H1 (cell line): ENCODE measurements at regions not wholly inside any gene's neighbourhood (a gene's known extent, or its start where the extent isn't known, plus 50 kb on each side); places are given as distances from the start of the nearest gene placed in this dataset.

Experiments
- CTCF ChIA-PET: fragments of 300-600 bp; sonication (Branson Sonifier 250); formaldehyde crosslinking; loops from one replicate; lab custom pipeline; 2021; ENCODE audit not compliant: partially characterized antibody; lab: Charles Lee
- POLR2A ChIA-PET: fragments of 300-600 bp; sonication (Branson Sonifier 250); formaldehyde crosslinking; loops from one replicate; lab custom pipeline; 2021; ENCODE audit warnings: inconsistent platforms; ENCODE audit not compliant: partially characterized antibody; lab: Charles Lee
- DNase-seq, 2 experiments: peaks; one replicate each; pipeline versions ENCODE4 v3.0.0 to v3.0.0-alpha.2; 2010 to 2022; ENCODE audit warnings: low spot score in 2 of 2, low read depth in 1 of 2, mixed read lengths in 1 of 2
- FAIRE-seq: peaks from 2 replicates; lab custom pipeline; 2011; peaks lifted over from hg19 to GRCh38; lab: Jason Lieb, UNC
- H2AFZ ChIP-seq: 2 replicates; pipeline ENCODE4 v1.8.1; 2012; ENCODE audit warnings: low read length, inconsistent platforms
- H2AK5ac ChIP-seq: 2 replicates; pipeline ENCODE4 v1.6.1; 2013; ENCODE audit warnings: low read depth, low read length
- H2BK120ac ChIP-seq: replicated peaks from 2 replicates; pipeline ENCODE3; 2013; ENCODE audit warnings: low read depth, low read length, inconsistent platforms
- H2BK12ac ChIP-seq: 2 replicates; pipeline ENCODE4 v1.6.1; 2013; ENCODE audit warnings: low read depth, low read length
- H2BK15ac ChIP-seq: 2 replicates; pipeline ENCODE4 v1.6.1; 2013; ENCODE audit warnings: low read length
- H2BK20ac ChIP-seq: 2 replicates; pipeline ENCODE4 v1.6.1; 2013; ENCODE audit warnings: low read length
- H2BK5ac ChIP-seq: 2 replicates; pipeline ENCODE4 v1.6.1; 2013; ENCODE audit warnings: low read depth, low read length
- H3K14ac ChIP-seq: 2 replicates; pipeline ENCODE4 v1.6.1; 2013; ENCODE audit warnings: inconsistent platforms; ENCODE audit not compliant: insufficient read length
- H3K18ac ChIP-seq: 2 replicates; pipeline ENCODE4 v1.6.1; 2013; ENCODE audit warnings: low read length; ENCODE audit errors: extremely low read depth
- H3K23ac ChIP-seq: 2 replicates; pipeline ENCODE4 v1.6.1; 2013; ENCODE audit warnings: inconsistent platforms; ENCODE audit not compliant: insufficient read length
- H3K23me2 ChIP-seq: 2 replicates; pipeline ENCODE4 v1.6.1; 2013; ENCODE audit warnings: low read depth, low read length
- H3K27ac ChIP-seq: 2 replicates; pipeline ENCODE4 v1.6.1; 2011; ENCODE audit warnings: low read depth, low read length, inconsistent platforms
- H3K27me3 ChIP-seq, 4 experiments: replicated peaks in 1 of 4; 1 replicate in 1 of 4; 2 replicates in 3 of 4; pipeline versions ENCODE4 v1.6.1 to v1.8.1; 2011 to 2013; ENCODE audit warnings: low read length in 3 of 4, mild to moderate bottlenecking in 3 of 4, inconsistent platforms in 2 of 4, mixed read lengths in 2 of 4, moderate library complexity in 1 of 4; ENCODE audit not compliant: control insufficient read depth in 3 of 4, insufficient read depth in 3 of 4; ENCODE audit errors: extremely low read depth in 1 of 4
- H3K36me3 ChIP-seq, 4 experiments: 2 replicates each; pipeline versions ENCODE4 v1.6.1 to v1.8.1; 2011 to 2013; ENCODE audit warnings: mild to moderate bottlenecking in 4 of 4, low read length in 3 of 4, moderate library complexity in 2 of 4, control low read depth in 1 of 4, inconsistent platforms in 1 of 4; ENCODE audit not compliant: insufficient read depth in 4 of 4, control insufficient read depth in 2 of 4
- H3K4ac ChIP-seq: replicated peaks from 2 replicates; pipeline ENCODE3; 2013; ENCODE audit warnings: low read length, low read depth, mixed read lengths, inconsistent platforms; ENCODE audit not compliant: insufficient read length
- H3K4me1 ChIP-seq, 4 experiments: replicated peaks in 1 of 4; 1 replicate in 1 of 4; 2 replicates in 3 of 4; pipeline versions ENCODE4 v1.6.1 to v1.8.1; 2011 to 2013; ENCODE audit warnings: low read length in 3 of 4, inconsistent platforms in 2 of 4, mixed read lengths in 1 of 4; ENCODE audit not compliant: insufficient read depth in 4 of 4, control insufficient read depth in 3 of 4
- H3K4me2 ChIP-seq, 2 experiments: 2 replicates each; pipeline versions ENCODE4 v1.6.1 to v1.8.1; 2011 to 2013; ENCODE audit warnings: low read depth in 2 of 2, low read length in 2 of 2, control low read depth in 1 of 2, inconsistent platforms in 1 of 2, mild to moderate bottlenecking in 1 of 2; ENCODE audit not compliant: insufficient read depth in 1 of 2
- H3K4me3 ChIP-seq, 4 experiments: fragments of 200-600, 300-600 bp in 1 of 4; sonication (generic), shearing (Covaris generic), sonication (Bioruptor Twin) in 1 of 4; 2 replicates each; pipeline versions ENCODE4 v1.5.1 to v1.8.1; 2011 to 2016; ENCODE audit warnings: low read length in 4 of 4, low read depth in 3 of 4, control low read depth in 2 of 4, inconsistent platforms in 2 of 4, mild to moderate bottlenecking in 2 of 4, mixed read lengths in 1 of 4, moderate library complexity in 1 of 4; ENCODE audit not compliant: insufficient read depth in 2 of 4; ENCODE audit errors: extremely low read depth in 1 of 4
- H3K56ac ChIP-seq: replicated peaks from 2 replicates; pipeline ENCODE3; 2013; ENCODE audit warnings: low read depth, mild to moderate bottlenecking, mixed read lengths, low read length, inconsistent platforms; ENCODE audit not compliant: insufficient read length
- H3K79me1 ChIP-seq: 2 replicates; pipeline ENCODE4 v1.6.1; 2013; ENCODE audit warnings: low read depth, low read length, control low read depth
- H3K79me2 ChIP-seq, 2 experiments: 2 replicates each; pipeline versions ENCODE4 v1.6.1 to v1.8.1; 2012 to 2013; ENCODE audit warnings: low read length in 2 of 2, mild to moderate bottlenecking in 2 of 2, inconsistent platforms in 1 of 2; ENCODE audit not compliant: insufficient read depth in 2 of 2, control insufficient read depth in 1 of 2
- H3K9ac ChIP-seq, 4 experiments: replicated peaks in 1 of 4; 1 replicate in 1 of 4; 2 replicates in 3 of 4; pipeline versions ENCODE4 v1.6.1 to v1.8.1; 2011 to 2013; ENCODE audit warnings: low read depth in 3 of 4, low read length in 3 of 4, control low read depth in 2 of 4, mild to moderate bottlenecking in 2 of 4, moderate library complexity in 2 of 4, inconsistent platforms in 1 of 4; ENCODE audit errors: extremely low read depth in 1 of 4
- H3K9me3 ChIP-seq, 2 experiments: 2 replicates each; pipeline versions ENCODE4 v1.6.1 to v1.8.1; 2012 to 2013; ENCODE audit warnings: mild to moderate bottlenecking in 2 of 2, moderate library complexity in 2 of 2, control low read depth in 1 of 2, inconsistent platforms in 1 of 2, low read depth in 1 of 2, low read length in 1 of 2, mixed read lengths in 1 of 2; ENCODE audit not compliant: insufficient read depth in 2 of 2
- H4K20me1 ChIP-seq, 2 experiments: replicated peaks in 1 of 2; 2 replicates each; pipeline versions ENCODE3 to v1.8.1; 2011 to 2013; ENCODE audit warnings: inconsistent platforms in 2 of 2, low read length in 2 of 2, mild to moderate bottlenecking in 1 of 2; ENCODE audit not compliant: insufficient read depth in 2 of 2, control insufficient read depth in 1 of 2
- H4K5ac ChIP-seq: 2 replicates; pipeline ENCODE4 v1.6.1; 2013; ENCODE audit warnings: low read length, low read depth, mixed read lengths, inconsistent platforms; ENCODE audit not compliant: insufficient read length
- H4K8ac ChIP-seq: 2 replicates; pipeline ENCODE4 v1.8.0; 2013; ENCODE audit warnings: mild to moderate bottlenecking, moderate library complexity, low read length, inconsistent platforms; ENCODE audit not compliant: insufficient read depth; ENCODE audit errors: extremely low read depth
- H4K91ac ChIP-seq: replicated peaks from 2 replicates; pipeline ENCODE3; 2013; ENCODE audit warnings: low read length, mixed read lengths, inconsistent platforms; ENCODE audit not compliant: insufficient read length
- JUN ChIP-seq: IDR thresholded peaks from 2 replicates; pipeline ENCODE4 v1.6.1; 2011; ENCODE audit warnings: low read depth, mild to moderate bottlenecking, improper control_type of control experiment, low read length
- WGBS, 2 experiments: shearing (Covaris generic) in 1 of 2; methylation state at CpG; one replicate each; pipeline versions ENCODE4 v1.1.6 to v1.1.7; 2013 to 2015; ENCODE audit warnings: low lambda C conversion rate in 2 of 2, mixed read lengths in 2 of 2, inconsistent platforms in 1 of 2, low coverage in 1 of 2, missing lambda C conversion rate in 1 of 2; ENCODE audit not compliant: insufficient replicate concordance in 2 of 2, insufficient coverage in 1 of 2, insufficient read length in 1 of 2; ENCODE audit errors: extremely low coverage in 1 of 2, missing lambda C conversion rate in 1 of 2; 5-methylcytosine and 5-hydroxymethylcytosine counted together

DNA sequence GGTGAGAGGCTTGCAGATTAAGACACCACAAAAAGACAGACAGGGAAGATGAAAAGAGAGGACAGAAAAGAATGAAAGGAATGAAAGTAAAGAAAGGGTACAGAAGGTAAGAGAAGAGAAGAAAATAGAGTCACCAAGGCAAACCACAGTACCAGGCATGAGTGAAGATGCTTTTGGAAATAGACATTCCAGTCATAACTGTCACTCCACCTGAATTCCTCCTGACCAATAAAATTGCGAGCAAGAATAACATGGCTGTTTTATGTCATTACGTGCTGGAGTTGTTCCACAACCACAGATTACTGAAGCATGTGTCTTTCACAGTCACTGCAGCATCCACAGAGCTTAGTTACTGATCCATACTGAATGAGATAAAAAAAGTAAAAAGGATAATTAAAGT lies 864.9 kb upstream of the SLIT2 start:
- no peak for DNase-seq
- Histone ChIP-seq H3K56ac (no peak overlapping the region), H2BK20ac (no peak overlapping the region), H4K8ac (no peak overlapping the region), H3K4ac (no peak overlapping the region), H3K23ac (no peak overlapping the region), H2BK15ac (no peak overlapping the region), H3K4me1 (no peaks in the 10 kb centered on the region), H4K20me1 (no peaks in the 10 kb centered on the region), H2AK5ac (no peak overlapping the region), H3K27me3 (no peaks in the 10 kb centered on the region), H3K9ac (no peak overlapping the region; a peak in 1 of 7 replicates), H4K5ac (no peak overlapping the region), H3K27ac (no peak overlapping the region), H2BK120ac (no peak overlapping the region), H3K9me3 (no peaks in the 10 kb centered on the region), H2BK12ac (no peak overlapping the region), H3K79me1 (no peaks in the 10 kb centered on the region), H4K91ac (no peak overlapping the region), H3K18ac (no peak overlapping the region), H3K79me2 (no peaks in the 10 kb centered on the region), H2AFZ (no peak overlapping the region), H3K4me3 (no peak overlapping the region), H3K4me2 (no peak overlapping the region), H3K14ac (no peak overlapping the region), H2BK5ac (no peak overlapping the region), H3K23me2 (no peaks in the 10 kb centered on the region), H3K36me3 (no peaks in the 10 kb centered on the region)
- CTCF ChIA-PET: interaction anchor here (0.6 kb wide), 2 partner anchors 124 to 159 kb away, joined by 3 read pairs; no protein-coding TSS in a partner anchor
- FAIRE-seq: no peak
- POLR2A ChIA-PET: no interaction called here
- WGBS, 2 experiments: 94% methylated on average over 2 of the region's 2 CpGs; no CpG with 5 or more reads in 1 of the 2 experiments
- TF ChIP-seq JUN: no peak
